ENCODE measurements at regions not wholly inside any gene's neighbourhood (a gene's known extent, or its start where the extent isn't known, plus 50 kb on each side); places are given as distances from the start of the nearest gene placed in this dataset.

DNA sequence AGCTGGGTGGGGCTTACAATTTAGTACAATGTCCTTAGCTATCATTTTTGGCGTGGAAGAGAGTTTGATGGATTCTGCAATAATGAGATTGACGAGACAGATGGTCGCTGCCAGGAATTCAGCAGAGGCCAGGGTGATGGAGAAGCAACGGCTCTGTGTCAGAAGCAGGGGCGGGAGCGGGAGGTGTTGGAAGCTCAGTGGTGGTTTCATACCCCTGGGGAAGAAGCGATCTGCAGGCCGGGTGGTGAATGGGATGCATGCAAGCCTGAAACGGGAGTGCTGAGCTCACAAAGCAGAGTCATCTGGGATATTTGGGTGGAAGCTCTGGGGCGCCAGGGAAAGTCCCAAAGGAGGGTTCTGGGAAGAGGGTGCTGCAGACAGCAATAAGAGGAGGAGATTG is 370.8 kb downstream of the ZNF536 start:
- no peak overlapping the region for H3K4me3 ChIP-seq
- TF ChIP-seq, protein P1, sequence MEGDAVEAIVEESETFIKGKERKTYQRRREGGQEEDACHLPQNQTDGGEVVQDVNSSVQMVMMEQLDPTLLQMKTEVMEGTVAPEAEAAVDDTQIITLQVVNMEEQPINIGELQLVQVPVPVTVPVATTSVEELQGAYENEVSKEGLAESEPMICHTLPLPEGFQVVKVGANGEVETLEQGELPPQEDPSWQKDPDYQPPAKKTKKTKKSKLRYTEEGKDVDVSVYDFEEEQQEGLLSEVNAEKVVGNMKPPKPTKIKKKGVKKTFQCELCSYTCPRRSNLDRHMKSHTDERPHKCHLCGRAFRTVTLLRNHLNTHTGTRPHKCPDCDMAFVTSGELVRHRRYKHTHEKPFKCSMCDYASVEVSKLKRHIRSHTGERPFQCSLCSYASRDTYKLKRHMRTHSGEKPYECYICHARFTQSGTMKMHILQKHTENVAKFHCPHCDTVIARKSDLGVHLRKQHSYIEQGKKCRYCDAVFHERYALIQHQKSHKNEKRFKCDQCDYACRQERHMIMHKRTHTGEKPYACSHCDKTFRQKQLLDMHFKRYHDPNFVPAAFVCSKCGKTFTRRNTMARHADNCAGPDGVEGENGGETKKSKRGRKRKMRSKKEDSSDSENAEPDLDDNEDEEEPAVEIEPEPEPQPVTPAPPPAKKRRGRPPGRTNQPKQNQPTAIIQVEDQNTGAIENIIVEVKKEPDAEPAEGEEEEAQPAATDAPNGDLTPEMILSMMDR (IDR thresholded peaks at IDR 0.05; ENCODE audit: low read depth, low read length), result no peak
- H3K27ac ChIP-seq, result no peak overlapping the region
- no peaks in the 10 kb centered on the region for H3K36me3 ChIP-seq
- DNase-seq (ENCODE audit: low read depth in 1 of 2, low spot score in 1 of 2), result no peak
- no peaks in the 10 kb centered on the region for H3K9me3 ChIP-seq (ENCODE audit: low read depth)
- H3K27me3 ChIP-seq, result no peaks in the 10 kb centered on the region
- no peaks in the 10 kb centered on the region for H3K4me1 ChIP-seq (ENCODE audit: low read depth)

DNA sequence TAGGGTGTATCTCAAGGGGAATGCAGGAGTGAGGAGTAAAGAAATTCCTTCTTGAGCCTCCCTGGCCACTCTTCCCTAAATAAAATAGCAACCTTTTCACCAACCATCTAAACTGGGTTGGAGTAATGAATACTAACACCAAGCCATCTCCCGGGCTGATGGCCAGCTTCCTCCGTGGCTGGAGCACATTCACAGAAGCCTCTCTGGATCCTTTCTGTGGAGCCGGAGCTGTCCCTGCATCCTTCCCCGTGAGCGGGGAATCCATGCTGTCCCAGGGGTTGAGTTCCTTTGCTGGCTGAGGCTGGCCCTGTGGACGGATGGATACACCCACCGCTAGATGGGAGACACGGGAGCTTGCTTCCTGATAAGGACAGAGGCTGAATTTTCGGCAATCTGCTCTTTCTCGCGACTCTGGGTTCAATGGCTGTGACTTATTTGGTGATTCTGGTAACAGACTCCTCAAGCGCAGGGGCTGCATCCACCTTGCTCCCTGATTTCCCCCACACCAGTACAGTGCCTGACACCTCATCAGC is 370.3 kb downstream of the ZNF536 start:
- Histone ChIP-seq H3K9me3 (ENCODE audit: low read depth) (no peaks in the 10 kb centered on the region), H3K27me3 (no peaks in the 10 kb centered on the region), H3K4me3 (no peak overlapping the region), H3K36me3 (no peaks in the 10 kb centered on the region), H3K27ac (no peak overlapping the region), H3K4me1 (ENCODE audit: low read depth) (no peaks in the 10 kb centered on the region)
- DNase-seq (ENCODE audit: low read depth in 1 of 2, low spot score in 1 of 2), result no peak
- TF ChIP-seq, protein P1 (IDR thresholded peaks at IDR 0.05; ENCODE audit: low read depth, low read length), result no peak

DNA sequence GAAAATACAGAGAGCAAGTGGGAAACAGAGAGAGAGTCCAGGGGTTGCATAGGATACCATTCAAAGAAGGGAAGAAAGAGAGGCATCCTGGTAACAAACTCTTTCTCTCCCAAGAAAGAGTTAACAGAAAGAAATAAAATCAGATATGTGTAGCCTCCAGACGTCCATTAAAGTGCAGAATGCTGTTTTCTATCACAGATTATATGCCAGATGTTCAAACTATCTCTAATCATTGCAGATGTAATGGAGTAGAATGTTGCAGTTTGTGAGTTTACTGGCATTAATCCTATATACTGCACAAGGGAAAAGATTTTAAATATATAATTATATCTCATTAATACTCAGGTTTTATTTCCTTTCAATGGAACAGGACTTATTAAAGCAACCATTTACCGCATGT is 369.4 kb downstream of the ZNF536 start:
- TF ChIP-seq, protein P1 (IDR thresholded peaks at IDR 0.05; ENCODE audit: low read depth, low read length), result no peak
- no peaks in the 10 kb centered on the region for H3K4me1 ChIP-seq (ENCODE audit: low read depth)
- no peaks in the 10 kb centered on the region for H3K36me3 ChIP-seq
- no peak for DNase-seq (ENCODE audit: low read depth in 1 of 2, low spot score in 1 of 2)
- no peaks in the 10 kb centered on the region for H3K27me3 ChIP-seq
- H3K27ac ChIP-seq, result no peak overlapping the region
- H3K9me3 ChIP-seq (ENCODE audit: low read depth), result no peaks in the 10 kb centered on the region
- H3K4me3 ChIP-seq, result no peak overlapping the region

DNA sequence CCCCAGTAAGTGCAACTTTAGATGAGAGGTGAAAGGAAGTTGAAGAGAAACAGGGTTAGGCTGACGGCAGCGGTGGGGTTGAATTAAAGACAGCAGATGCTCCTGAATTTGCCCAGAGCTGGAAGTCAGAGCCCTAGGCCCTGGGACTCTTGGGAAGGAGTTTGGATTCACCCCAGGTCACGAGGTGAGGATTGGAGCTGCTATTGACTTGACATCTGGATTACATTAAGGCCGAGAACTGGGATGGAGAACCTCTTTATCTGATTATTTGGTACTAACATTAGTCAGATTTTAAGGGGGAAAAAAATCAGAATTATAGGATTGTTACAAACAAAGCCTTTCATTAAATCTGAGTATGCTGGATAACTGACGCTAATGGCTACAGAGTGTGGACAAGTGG is 367.2 kb downstream of the ZNF536 start:
- H3K36me3 ChIP-seq, result no peaks in the 10 kb centered on the region
- H3K4me1 ChIP-seq (ENCODE audit: low read depth), result no peaks in the 10 kb centered on the region
- H3K27ac ChIP-seq, result no peak overlapping the region
- no peaks in the 10 kb centered on the region for H3K9me3 ChIP-seq (ENCODE audit: low read depth)
- H3K27me3 ChIP-seq, result no peaks in the 10 kb centered on the region
- no peak for DNase-seq (ENCODE audit: low read depth in 1 of 2, low spot score in 1 of 2)
- TF ChIP-seq, protein P1 (IDR thresholded peaks at IDR 0.05; ENCODE audit: low read depth, low read length), result no peak
- no peak overlapping the region for H3K4me3 ChIP-seq

DNA sequence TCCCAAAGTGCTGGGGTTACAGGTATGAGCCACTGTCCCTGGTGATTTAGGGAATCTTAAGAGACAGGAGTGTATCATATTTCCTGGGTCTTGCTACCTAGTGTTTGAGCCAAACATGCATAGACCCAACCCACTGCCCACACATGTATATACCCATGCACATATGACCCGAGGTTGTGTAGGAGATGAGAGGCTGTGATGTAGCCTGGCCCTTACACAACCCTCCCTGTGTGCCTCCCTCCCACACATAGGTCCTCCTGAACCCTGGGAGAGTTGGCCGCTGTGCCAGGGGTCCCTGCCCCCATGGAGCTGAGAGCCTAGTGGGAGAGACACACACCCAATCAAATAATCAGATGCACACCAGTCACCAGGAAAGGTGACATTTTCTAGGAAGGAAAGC is 365.9 kb downstream of the ZNF536 start:
- H3K27ac ChIP-seq, result no peak overlapping the region
- no peaks in the 10 kb centered on the region for H3K9me3 ChIP-seq (ENCODE audit: low read depth)
- DNase-seq (ENCODE audit: low read depth in 1 of 2, low spot score in 1 of 2), result no peak
- no peaks in the 10 kb centered on the region for H3K36me3 ChIP-seq
- TF ChIP-seq, protein P1 (IDR thresholded peaks at IDR 0.05; ENCODE audit: low read depth, low read length), result no peak
- no peaks in the 10 kb centered on the region for H3K4me1 ChIP-seq (ENCODE audit: low read depth)
- no peaks in the 10 kb centered on the region for H3K27me3 ChIP-seq
- H3K4me3 ChIP-seq, result no peak overlapping the region

DNA sequence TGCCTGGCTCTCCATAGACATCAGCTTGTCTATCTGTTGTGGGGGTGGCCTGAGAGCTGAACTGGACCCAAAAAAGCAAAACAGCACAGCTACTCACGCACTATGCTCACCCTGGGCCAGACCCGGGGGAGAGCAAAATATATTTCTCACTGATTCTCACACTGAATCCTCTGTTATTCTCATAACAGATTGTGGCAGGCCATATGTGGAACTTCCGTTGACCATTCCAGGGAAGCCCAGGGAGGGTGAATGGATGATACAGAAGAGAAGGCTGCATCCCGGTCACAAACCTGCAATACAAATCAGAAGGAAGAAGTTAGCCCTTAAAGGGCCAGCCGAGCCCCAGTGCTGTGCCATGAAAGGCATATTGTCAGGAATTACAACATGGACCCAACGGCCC is 362.5 kb downstream of the ZNF536 start:
- DNase-seq (ENCODE audit: low read depth in 1 of 2, low spot score in 1 of 2), result peak in 1 of 2 donors; percentile 19
- no peaks in the 10 kb centered on the region for H3K36me3 ChIP-seq
- H3K9me3 ChIP-seq (ENCODE audit: low read depth), result no peaks in the 10 kb centered on the region
- H3K27ac ChIP-seq, result no peak overlapping the region
- H3K4me1 ChIP-seq (ENCODE audit: low read depth), result no peaks in the 10 kb centered on the region
- no peaks in the 10 kb centered on the region for H3K27me3 ChIP-seq
- TF ChIP-seq, protein P1 (IDR thresholded peaks at IDR 0.05; ENCODE audit: low read depth, low read length), result no peak
- H3K4me3 ChIP-seq, result no peak overlapping the region
